ENCODE measurements at regions not wholly inside any gene's neighbourhood (a gene's known extent, or its start where the extent isn't known, plus 50 kb on each side); places are given as distances from the start of the nearest gene placed in this dataset.
A peak's percentile ranks its signal among the peaks of the same experiment; 100 is the strongest.

DNA sequence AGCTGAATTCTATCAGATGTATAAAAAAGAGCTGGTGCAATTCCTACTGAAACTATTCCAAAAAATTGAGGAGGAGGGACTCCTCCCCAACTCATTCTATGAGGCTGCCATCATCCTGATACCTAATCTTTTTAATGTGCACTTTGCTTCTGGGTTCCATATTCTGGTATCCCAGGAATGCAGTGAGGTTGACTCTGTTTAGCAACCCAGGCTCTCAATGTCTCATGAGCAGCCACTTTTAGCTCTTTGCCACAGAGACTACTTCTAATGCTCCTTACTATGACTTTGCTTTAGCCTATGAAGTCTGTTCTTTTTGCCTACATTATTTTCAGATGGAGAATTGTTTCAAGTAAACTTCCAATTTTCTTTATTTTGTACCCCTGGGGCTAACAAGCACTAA lies 185.5 kb upstream of the NRSN1 start:
- no peak overlapping the region for H3K9ac ChIP-seq
- H3K27ac ChIP-seq: no peak overlapping the region
- no peaks in the 10 kb centered on the region for H3K27me3 ChIP-seq
- TF ChIP-seq EZH2 (IDR thresholded peaks at IDR 0.05) (no peak), EZH2phosphoT487 (IDR thresholded peaks at IDR 0.05) (no peak)
- TF ChIP-seq, protein P1, sequence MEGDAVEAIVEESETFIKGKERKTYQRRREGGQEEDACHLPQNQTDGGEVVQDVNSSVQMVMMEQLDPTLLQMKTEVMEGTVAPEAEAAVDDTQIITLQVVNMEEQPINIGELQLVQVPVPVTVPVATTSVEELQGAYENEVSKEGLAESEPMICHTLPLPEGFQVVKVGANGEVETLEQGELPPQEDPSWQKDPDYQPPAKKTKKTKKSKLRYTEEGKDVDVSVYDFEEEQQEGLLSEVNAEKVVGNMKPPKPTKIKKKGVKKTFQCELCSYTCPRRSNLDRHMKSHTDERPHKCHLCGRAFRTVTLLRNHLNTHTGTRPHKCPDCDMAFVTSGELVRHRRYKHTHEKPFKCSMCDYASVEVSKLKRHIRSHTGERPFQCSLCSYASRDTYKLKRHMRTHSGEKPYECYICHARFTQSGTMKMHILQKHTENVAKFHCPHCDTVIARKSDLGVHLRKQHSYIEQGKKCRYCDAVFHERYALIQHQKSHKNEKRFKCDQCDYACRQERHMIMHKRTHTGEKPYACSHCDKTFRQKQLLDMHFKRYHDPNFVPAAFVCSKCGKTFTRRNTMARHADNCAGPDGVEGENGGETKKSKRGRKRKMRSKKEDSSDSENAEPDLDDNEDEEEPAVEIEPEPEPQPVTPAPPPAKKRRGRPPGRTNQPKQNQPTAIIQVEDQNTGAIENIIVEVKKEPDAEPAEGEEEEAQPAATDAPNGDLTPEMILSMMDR (IDR thresholded peaks at IDR 0.05): no peak
- no peaks in the 10 kb centered on the region for H3K36me3 Mint-ChIP-seq
- H3F3A ChIP-seq (ENCODE audit: low read depth): no peaks in the 10 kb centered on the region
- H3K27me3 Mint-ChIP-seq (ENCODE audit: insufficient read depth, low read depth): peaks cover 4% of the 10 kb centered on the region
- no peak overlapping the region for H3K4me3 Mint-ChIP-seq
- H3K9me3 ChIP-seq (ENCODE audit: low read depth): no peaks in the 10 kb centered on the region
- no peak for DNase-seq (ENCODE audit: low spot score)
- H3K79me2 ChIP-seq (ENCODE audit: low read depth): no peaks in the 10 kb centered on the region
- no peaks in the 10 kb centered on the region for H4K20me1 ChIP-seq (ENCODE audit: low read depth)
- no peaks in the 10 kb centered on the region for H3K36me3 ChIP-seq
- peak overlapping the region; percentile 30 for H2AFZ ChIP-seq (replicated peaks)
- H3K4me2 ChIP-seq: no peak overlapping the region
- no peak overlapping the region for H3K27ac Mint-ChIP-seq
- no peaks in the 10 kb centered on the region for H3K9me3 Mint-ChIP-seq
- no peak overlapping the region for H3K4me3 ChIP-seq
- no peaks in the 10 kb centered on the region for H3K4me1 Mint-ChIP-seq
- no peaks in the 10 kb centered on the region for H3K4me1 ChIP-seq

DNA sequence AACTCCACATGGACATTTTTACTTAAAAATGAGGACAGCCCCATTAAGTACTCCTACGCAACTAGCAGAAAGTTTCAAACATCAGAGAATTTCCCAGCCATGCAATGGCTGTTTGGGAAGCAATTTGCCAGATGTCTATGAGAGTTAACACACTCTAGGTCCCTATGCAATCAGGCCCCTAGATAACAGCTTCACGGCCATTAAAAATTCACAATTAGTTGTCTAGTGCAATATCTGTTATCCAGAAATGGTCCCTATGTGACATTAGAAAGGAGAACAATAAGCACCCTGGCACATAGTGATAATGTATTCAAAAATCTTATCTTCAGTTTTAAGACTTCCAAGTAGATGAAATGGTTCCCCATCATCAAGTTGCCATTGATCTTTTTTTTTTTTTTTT lies 174.3 kb upstream of the NRSN1 start:
- TF ChIP-seq EZH2 (IDR thresholded peaks at IDR 0.05) (no peak), EZH2phosphoT487 (IDR thresholded peaks at IDR 0.05) (no peak)
- H3K4me3 ChIP-seq: no peak overlapping the region
- H3K36me3 Mint-ChIP-seq: no peaks in the 10 kb centered on the region
- no peaks in the 10 kb centered on the region for H3K27me3 ChIP-seq
- no peaks in the 10 kb centered on the region for H3F3A ChIP-seq (ENCODE audit: low read depth)
- H4K20me1 ChIP-seq (ENCODE audit: low read depth): no peaks in the 10 kb centered on the region
- no peaks in the 10 kb centered on the region for H3K9me3 ChIP-seq (ENCODE audit: low read depth)
- H3K4me3 Mint-ChIP-seq: no peak overlapping the region
- no peaks in the 10 kb centered on the region for H3K9me3 Mint-ChIP-seq
- H3K4me2 ChIP-seq: no peak overlapping the region
- H3K27me3 Mint-ChIP-seq (ENCODE audit: insufficient read depth, low read depth): no peaks in the 10 kb centered on the region
- no peak overlapping the region for H3K27ac ChIP-seq
- H3K4me1 ChIP-seq: no peaks in the 10 kb centered on the region
- no peaks in the 10 kb centered on the region for H3K36me3 ChIP-seq
- no peak overlapping the region for H3K9ac ChIP-seq
- H3K4me1 Mint-ChIP-seq: no peaks in the 10 kb centered on the region
- no peaks in the 10 kb centered on the region for H3K79me2 ChIP-seq (ENCODE audit: low read depth)
- no peak overlapping the region for H2AFZ ChIP-seq (replicated peaks)
- no peak overlapping the region for H3K27ac Mint-ChIP-seq
- DNase-seq (ENCODE audit: low spot score): no peak

DNA sequence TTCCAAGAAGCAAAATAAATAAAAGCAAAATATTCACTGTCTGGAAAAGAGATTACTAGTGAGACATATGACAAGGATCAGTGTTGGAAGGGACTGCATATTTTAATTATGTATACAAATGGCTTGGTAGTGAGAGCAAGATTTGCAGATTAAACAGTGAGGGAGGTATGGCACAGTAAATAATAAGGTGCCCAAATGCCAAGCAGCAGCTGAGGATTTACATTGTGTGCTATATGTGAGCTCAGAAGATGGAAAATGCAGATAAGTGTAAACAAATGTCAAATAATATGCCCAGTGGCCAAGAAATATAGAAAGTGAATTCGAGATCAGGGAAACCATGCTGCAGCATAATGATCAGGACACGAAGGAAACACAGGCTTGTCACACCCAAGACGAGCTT lies 173.8 kb upstream of the NRSN1 start:
- Histone ChIP-seq H3K36me3 (no peaks in the 10 kb centered on the region), H3K9me3 (ENCODE audit: low read depth) (no peaks in the 10 kb centered on the region), H3K4me3 (no peak overlapping the region), H4K20me1 (ENCODE audit: low read depth) (no peaks in the 10 kb centered on the region), H2AFZ (replicated peaks) (peak overlapping the region; percentile 69), H3F3A (ENCODE audit: low read depth) (no peaks in the 10 kb centered on the region), H3K27me3 (no peaks in the 10 kb centered on the region), H3K9ac (no peak overlapping the region), H3K79me2 (ENCODE audit: low read depth) (no peaks in the 10 kb centered on the region), H3K4me2 (no peak overlapping the region), H3K27ac (no peak overlapping the region), H3K4me1 (no peaks in the 10 kb centered on the region)
- no peak overlapping the region for H3K27ac Mint-ChIP-seq
- H3K27me3 Mint-ChIP-seq (ENCODE audit: insufficient read depth, low read depth): no peaks in the 10 kb centered on the region
- no peaks in the 10 kb centered on the region for H3K9me3 Mint-ChIP-seq
- no peak for DNase-seq (ENCODE audit: low spot score)
- H3K4me1 Mint-ChIP-seq: no peaks in the 10 kb centered on the region
- H3K4me3 Mint-ChIP-seq: no peak overlapping the region
- TF ChIP-seq, protein P1 (IDR thresholded peaks at IDR 0.05): no peak
- TF ChIP-seq EZH2phosphoT487 (IDR thresholded peaks at IDR 0.05) (no peak), EZH2 (IDR thresholded peaks at IDR 0.05) (no peak)
- H3K36me3 Mint-ChIP-seq: no peaks in the 10 kb centered on the region

DNA sequence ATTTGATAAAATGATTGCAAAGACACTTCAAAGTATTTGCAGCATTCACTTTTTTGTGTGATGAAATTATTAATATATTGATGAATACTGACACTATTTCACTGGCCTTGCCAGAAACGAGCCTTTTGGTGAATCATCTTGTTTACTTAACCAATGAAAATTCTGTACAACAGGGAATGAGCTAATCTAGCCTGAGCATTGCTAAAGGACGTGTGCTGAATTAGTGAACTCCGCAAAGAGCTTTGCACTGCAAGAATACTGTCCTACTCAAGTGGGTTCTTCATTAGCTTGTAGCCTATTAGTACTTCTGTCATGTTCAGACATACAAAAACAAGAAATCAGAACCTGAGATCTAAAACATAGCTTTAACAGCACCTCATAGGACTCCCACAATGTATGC lies 172.0 kb upstream of the NRSN1 start:
- H3K9me3 ChIP-seq (ENCODE audit: low read depth): no peaks in the 10 kb centered on the region
- Mint-ChIP-seq H3K4me1 (no peaks in the 10 kb centered on the region), H3K4me3 (no peak overlapping the region), H3K9me3 (no peaks in the 10 kb centered on the region), H3K27ac (no peak overlapping the region), H3K27me3 (ENCODE audit: insufficient read depth, low read depth) (no peaks in the 10 kb centered on the region), H3K36me3 (no peaks in the 10 kb centered on the region)
- H3K27me3 ChIP-seq: no peaks in the 10 kb centered on the region
- H3K27ac ChIP-seq: no peak overlapping the region
- no peaks in the 10 kb centered on the region for H3K79me2 ChIP-seq (ENCODE audit: low read depth)
- H4K20me1 ChIP-seq (ENCODE audit: low read depth): no peaks in the 10 kb centered on the region
- H3K36me3 ChIP-seq: no peaks in the 10 kb centered on the region
- H3K4me2 ChIP-seq: no peak overlapping the region
- no peaks in the 10 kb centered on the region for H3F3A ChIP-seq (ENCODE audit: low read depth)
- H3K4me1 ChIP-seq: peaks cover 4% of the 10 kb centered on the region
- no peak overlapping the region for H2AFZ ChIP-seq (replicated peaks)
- no peak for DNase-seq (ENCODE audit: low spot score)
- no peak overlapping the region for H3K9ac ChIP-seq
- no peak for TF ChIP-seq EZH2 (IDR thresholded peaks at IDR 0.05)
- TF ChIP-seq, protein P1 (IDR thresholded peaks at IDR 0.05): no peak
- no peak for TF ChIP-seq EZH2phosphoT487 (IDR thresholded peaks at IDR 0.05)
- H3K4me3 ChIP-seq: no peak overlapping the region

Measured in neural progenitor cell (in vitro differentiated cells).